HepG2 (cell line): ENCODE measurements at regions not wholly inside any gene's neighbourhood (a gene's known extent, or its start where the extent isn't known, plus 50 kb on each side); places are given as distances from the start of the nearest gene placed in this dataset.

Experiments
- ATAC-seq: fragments of 200-7000 bp; cut with Tn5 transposase; 3 replicates; pipeline ENCODE4 v1.9.1; 2020; ENCODE audit warnings: mild to moderate bottlenecking, moderate library complexity
- BruUV-seq: library from RNA; stranded (reverse); fragments of 400-500 nt; replicated peaks from 2 replicates; lab custom pipeline; 2021; lab: Mats Ljungman, UMichigan
- CTCF ChIA-PET: fragments of 300-600 bp; formaldehyde crosslinking; extraction: SDS; loops from one replicate; lab custom pipeline; 2021; ENCODE audit warnings: low total read pairs, inconsistent platforms, low intra/inter-chr PET ratio; lab: Yijun Ruan, JAX
- POLR2A ChIA-PET: fragments of 350-600 bp; sonication (Branson Sonifier 250); formaldehyde crosslinking; loops from one replicate; lab custom pipeline; 2020; ENCODE audit warnings: antibody characterized with exemption, inconsistent platforms; lab: Yijun Ruan, JAX
- DNase-seq: peaks from one replicate; pipeline ENCODE4 v3.0.0-alpha.2; 2015; ENCODE audit warnings: low spot score
- FAIRE-seq: peaks from 3 replicates; lab custom pipeline; 2011; peaks lifted over from hg19 to GRCh38; lab: Jason Lieb, UNC
- H2AFZ ChIP-seq: one replicate; pipeline ENCODE4 v1.6.1; 2011; ENCODE audit warnings: low read length, inconsistent platforms
- H3K27ac ChIP-seq: fragments of 300-600 bp; 3 replicates; pipeline ENCODE4 v1.8.0; 2011; ENCODE audit warnings: mixed run types, mild to moderate bottlenecking, mixed read lengths, low read length, inconsistent platforms; ENCODE audit not compliant: insufficient read depth; ENCODE audit errors: extremely low read length
- H3K27me3 ChIP-seq, 2 experiments: fragments of 200-600 bp in 1 of 2; 2 replicates in 1 of 2; 3 replicates in 1 of 2; pipeline versions ENCODE4 v1.6.0 to v1.8.0; 2011; ENCODE audit warnings: low read length in 2 of 2, mild to moderate bottlenecking in 2 of 2, moderate library complexity in 2 of 2, inconsistent platforms in 1 of 2; ENCODE audit not compliant: insufficient read depth in 2 of 2, control insufficient read depth in 1 of 2
- H3K36me3 ChIP-seq, 2 experiments: fragments of 200-600 bp in 1 of 2; replicated peaks in 1 of 2; 2 replicates in 1 of 2; 3 replicates in 1 of 2; pipeline versions ENCODE4 v1.5.1 to v1.8.0; 2011; ENCODE audit warnings: low read length in 2 of 2, inconsistent platforms in 1 of 2; ENCODE audit not compliant: insufficient read depth in 2 of 2, control insufficient read depth in 1 of 2
- H3K4me1 ChIP-seq: 2 replicates; pipeline ENCODE4 v1.5.1; 2012; ENCODE audit warnings: low read length, inconsistent platforms; ENCODE audit not compliant: insufficient read depth
- H3K4me2 ChIP-seq: 2 replicates; pipeline ENCODE4 v1.6.0; 2011; ENCODE audit warnings: low read depth, low read length, inconsistent platforms
- H3K4me3 ChIP-seq, 3 experiments: fragments of 200-600 bp in 1 of 3; sonication (generic), shearing (Covaris generic) in 1 of 3; replicated peaks in 1 of 3; 2 replicates each; pipeline ENCODE4 v1.5.1; 2011 to 2016; ENCODE audit warnings: low read length in 3 of 3, inconsistent platforms in 2 of 3, low read depth in 2 of 3, mild to moderate bottlenecking in 2 of 3, control low read depth in 1 of 3, mixed read lengths in 1 of 3; ENCODE audit not compliant: insufficient read depth in 1 of 3
- H3K79me2 ChIP-seq: one replicate; pipeline ENCODE4 v1.6.1; 2011; ENCODE audit warnings: low read length, inconsistent platforms; ENCODE audit not compliant: insufficient read depth
- H3K9ac ChIP-seq: 2 replicates; pipeline ENCODE4 v1.6.0; 2011; ENCODE audit warnings: mild to moderate bottlenecking, low read depth, low read length, inconsistent platforms; ENCODE audit not compliant: insufficient read depth
- H3K9me3 ChIP-seq: 2 replicates; pipeline ENCODE4 v1.5.1; 2012; ENCODE audit warnings: mild to moderate bottlenecking, low read length
- H4K20me1 ChIP-seq: 2 replicates; pipeline ENCODE4 v1.6.0; 2011; ENCODE audit warnings: inconsistent platforms, mild to moderate bottlenecking, low read length, moderate library complexity; ENCODE audit not compliant: insufficient read depth
- ATF7 ChIP-seq, 2 experiments: fragments of 450-650 bp in 1 of 2; sonication (generic) in 1 of 2; formaldehyde crosslinking in 1 of 2; IDR thresholded peaks; 2 replicates each; pipeline versions ENCODE4 v1.4.0 to v1.6.1; 2016 to 2020; ENCODE audit warnings: antibody characterized with exemption in 1 of 2, mild to moderate bottlenecking in 1 of 2, missing genetic modification reagents in 1 of 2
- CREB1 ChIP-seq, 2 experiments: fragments of 450-650 bp in 1 of 2; IDR thresholded peaks; 2 replicates each; pipeline ENCODE4 v1.6.1; 2016 to 2017; ENCODE audit warnings: control low read depth in 1 of 2, mild to moderate bottlenecking in 1 of 2, missing compliant biosample characterization in 1 of 2, missing genetic modification characterization in 1 of 2
- SMAD1 ChIP-seq: sonication (generic); formaldehyde crosslinking; IDR thresholded peaks from 2 replicates; pipeline ENCODE4 v1.4.0; 2020; ENCODE audit warnings: missing genetic modification reagents, low read depth, mild to moderate bottlenecking, borderline replicate concordance
- SRF ChIP-seq: IDR thresholded peaks from 2 replicates; pipeline ENCODE4 v1.6.1; 2011; ENCODE audit warnings: mild to moderate bottlenecking, low read depth, low read length, moderate library complexity
- ZNF33A ChIP-seq: sonication (generic); formaldehyde crosslinking; IDR thresholded peaks from 2 replicates; pipeline ENCODE4 v1.5.1; 2020; ENCODE audit warnings: missing genetic modification reagents, mild to moderate bottlenecking, moderate library complexity, borderline replicate concordance
- ZNF883 ChIP-seq: sonication (generic); formaldehyde crosslinking; IDR thresholded peaks from 2 replicates; pipeline ENCODE4 v1.5.1; 2020; ENCODE audit warnings: mild to moderate bottlenecking, missing genetic modification reagents; ENCODE audit errors: not compliant biosample characterization
- WGBS: methylation state at CpG from one replicate; pipeline ENCODE4 v1.1.6; 2017; ENCODE audit warnings: low lambda C conversion rate; 5-methylcytosine and 5-hydroxymethylcytosine counted together
- in situ Hi-C: cut with HindIII; loops from 2 replicates; pipeline ENCODE4 v1.10.0; 2017; ENCODE audit warnings: low pct_unique_long_range_greater_than_20kb; ENCODE audit not compliant: extremely low pct_ligation_motif_present
- intact Hi-C: fragments of 100-400 bp; cut with micrococcal nuclease; formaldehyde crosslinking; loops from one replicate; pipeline ENCODE4 v1.10.0; 2022; ENCODE audit not compliant: unreplicated experiment

GRCh38 chr18:75681538-75682115 lies 254.1 kb upstream of the SMIM21 start:
- no peaks in the 10 kb centered on the region for H3K36me3 ChIP-seq
- no peaks in the 10 kb centered on the region for H3K9me3 ChIP-seq
- no peaks in the 10 kb centered on the region for H4K20me1 ChIP-seq
- DNase-seq, result no peak
- TF ChIP-seq ATF7 (IDR thresholded peaks at IDR 0.05) (peak; percentile 69), ATF7 (CRISPR knock-in tag; IDR thresholded peaks at IDR 0.05) (no peak), CREB1 (IDR thresholded peaks at IDR 0.05) (peak; percentile 77), CREB1 (CRISPR knock-in tag; IDR thresholded peaks at IDR 0.05) (no peak), SRF (no peak)
- in situ Hi-C loops, result no loop called here
- peaks cover 0 to 6% of the 10 kb centered on the region in 2 experiments; a peak in 3 of 5 replicates for H3K27me3 ChIP-seq
- no TSS peak for BruUV-seq
- H3K4me3 ChIP-seq, result no peak overlapping the region
- no peaks in the 10 kb centered on the region for H3K4me1 ChIP-seq
- ChIA-PET CTCF (interaction anchor here (0.6 kb wide), 1 partner anchor 17 kb away, joined by 4 read pairs; no protein-coding TSS in a partner anchor), POLR2A (no interaction called here)
- H2AFZ ChIP-seq, result no peak overlapping the region
- no peaks in the 10 kb centered on the region for H3K79me2 ChIP-seq
- ATAC-seq, result no peak
- H3K9ac ChIP-seq, result no peak overlapping the region
- FAIRE-seq, result no peak
- WGBS, result 7% methylated on average over 7 of the region's 7 CpGs
- intact Hi-C loops, result no loop called here
- H3K4me2 ChIP-seq, result no peak overlapping the region
- H3K27ac ChIP-seq, result no peak overlapping the region

- H3K27me3 ChIP-seq, result peaks cover 0 to 6% of the 10 kb centered on the region in 2 experiments; a peak in 3 of 5 replicates
- H4K20me1 ChIP-seq, result no peaks in the 10 kb centered on the region
- POLR2A ChIA-PET, result no interaction called here
- no peaks in the 10 kb centered on the region for H3K79me2 ChIP-seq
- FAIRE-seq, result no peak
- TF ChIP-seq SMAD1 (CRISPR knock-in tag) (no peak), ZNF33A (CRISPR knock-in tag) (no peak), ZNF883 (CRISPR knock-in tag) (no peak)
- TF ChIP-seq, all 625 proteins: peak for 0
- Histone ChIP-seq H3K27ac (no peak overlapping the region), H3K9ac (no peak overlapping the region), H3K4me1 (no peaks in the 10 kb centered on the region), H3K9me3 (no peaks in the 10 kb centered on the region), H3K4me3 (no peak overlapping the region), H3K4me2 (no peak overlapping the region), H2AFZ (no peak overlapping the region), H3K36me3 (no peaks in the 10 kb centered on the region)
- WGBS, result 25% methylated on average over 12 of the region's 13 CpGs
- in situ Hi-C loops, result no loop called here
- intact Hi-C loops, result no loop called here
- CTCF ChIA-PET, result no interaction called here
- ATAC-seq, result no peak
- no TSS peak for BruUV-seq
- DNase-seq, result no peak
These were observed 251.8 kb upstream of the SMIM21 start for GRCh38 chr18:75679331-75679730.
